Karpas-422 (cell line): ENCODE measurements at regions not wholly inside any gene's neighbourhood (a gene's known extent, or its start where the extent isn't known, plus 50 kb on each side); places are given as distances from the start of the nearest gene placed in this dataset.
"Not testable (repeated sequence)": the region's sequence is repeated elsewhere in the genome, so short reads cannot be mapped to it uniquely, and the experiment has no call there.

Experiments used
- DNase-seq: peaks from one replicate; pipeline ENCODE4 v3.0.0-alpha.2; 2015
- H2AFZ ChIP-seq: fragments of 200-600 bp; sonication (generic); 2 replicates; pipeline ENCODE4 v1.6.1; 2014; ENCODE audit warnings: antibody characterized with exemption, low read length, mixed read lengths
- H3K27ac ChIP-seq: fragments of 200-600 bp; sonication (generic); 2 replicates; pipeline ENCODE4 v1.5.1; 2014; ENCODE audit warnings: mild to moderate bottlenecking, low read length, moderate library complexity
- H3K27me3 ChIP-seq: fragments of 200-600 bp; sonication (generic); 2 replicates; pipeline ENCODE4 v1.6.1; 2014; ENCODE audit warnings: low read length, mixed read lengths
- H3K36me3 ChIP-seq: fragments of 200-600 bp; sonication (generic); 2 replicates; pipeline ENCODE4 v1.6.1; 2014; ENCODE audit warnings: low read length, mixed read lengths; ENCODE audit not compliant: insufficient read depth
- H3K4me1 ChIP-seq: fragments of 200-600 bp; sonication (generic); 2 replicates; pipeline ENCODE4 v1.6.1; 2014; ENCODE audit warnings: mild to moderate bottlenecking, low read length, mixed read lengths
- H3K4me2 ChIP-seq: fragments of 200-600 bp; sonication (generic); 2 replicates; pipeline ENCODE4 v1.6.1; 2014; ENCODE audit warnings: low read length, low read depth, mild to moderate bottlenecking; ENCODE audit not compliant: poor library complexity, severe bottlenecking
- H3K4me3 ChIP-seq: fragments of 200-600 bp; sonication (generic); 2 replicates; pipeline ENCODE4 v1.5.1; 2014; ENCODE audit warnings: mild to moderate bottlenecking, antibody characterized with exemption, low read length, mixed read lengths
- H3K79me2 ChIP-seq: fragments of 200-600 bp; sonication (generic); 2 replicates; pipeline ENCODE4 v1.6.1; 2014; ENCODE audit warnings: mild to moderate bottlenecking, low read length, mixed read lengths
- H3K9ac ChIP-seq: fragments of 200-600 bp; sonication (generic); 2 replicates; pipeline ENCODE4 v1.6.0; 2014; ENCODE audit warnings: low read length
- H3K9me2 ChIP-seq: fragments of 200-600 bp; sonication (generic), shearing (Covaris generic); replicated peaks from 2 replicates; pipeline ENCODE4 v1.6.0; 2014; ENCODE audit warnings: mild to moderate bottlenecking, low read length, moderate library complexity; ENCODE audit not compliant: insufficient read depth
- H3K9me3 ChIP-seq: fragments of 300-700, 200-600 bp; sonication (generic); 2 replicates; pipeline ENCODE4 v1.6.1; 2014; ENCODE audit warnings: low read length, mixed read lengths
- H4K20me1 ChIP-seq: fragments of 200-600 bp; sonication (generic); 2 replicates; pipeline ENCODE4 v1.6.1; 2014; ENCODE audit warnings: mild to moderate bottlenecking, antibody characterized with exemption, low read length, low read depth; ENCODE audit not compliant: insufficient read depth

GRCh38 chr15:62908341-62908740 is 134.2 kb upstream of the TPM1 start:
- DNase-seq, H3K4me2 ChIP-seq, H4K20me1 ChIP-seq, H3K27ac ChIP-seq, H3K79me2 ChIP-seq, H3K9me3 ChIP-seq, H3K27me3 ChIP-seq, H3K36me3 ChIP-seq, H3K4me3 ChIP-seq, H2AFZ ChIP-seq, H3K9ac ChIP-seq, H3K4me1 ChIP-seq, H3K9me2 ChIP-seq: not testable (repeated sequence)

GRCh38 chr15:62909257-62909656 is 133.3 kb upstream of the TPM1 start:
- Histone ChIP-seq H3K36me3 (no peaks in the 10 kb centered on the region), H3K4me3 (no peak overlapping the region), H3K4me1 (no peaks in the 10 kb centered on the region), H3K9me2 (no peaks in the 10 kb centered on the region), H3K9ac (no peak overlapping the region), H3K79me2 (no peaks in the 10 kb centered on the region), H2AFZ (no peak overlapping the region), H3K27ac (no peak overlapping the region), H3K27me3 (no peaks in the 10 kb centered on the region), H3K4me2 (no peak overlapping the region), H4K20me1 (no peaks in the 10 kb centered on the region), H3K9me3 (no peaks in the 10 kb centered on the region)
- no peak for DNase-seq

- Histone ChIP-seq H3K9ac (no peak overlapping the region), H3K36me3 (no peaks in the 10 kb centered on the region), H4K20me1 (no peaks in the 10 kb centered on the region), H3K9me3 (no peaks in the 10 kb centered on the region), H2AFZ (no peak overlapping the region), H3K79me2 (no peaks in the 10 kb centered on the region), H3K4me2 (no peak overlapping the region), H3K4me3 (no peak overlapping the region), H3K9me2 (no peaks in the 10 kb centered on the region), H3K4me1 (no peaks in the 10 kb centered on the region), H3K27me3 (no peaks in the 10 kb centered on the region; the same call in 1 of the 2 replicates), H3K27ac (no peak overlapping the region)
- DNase-seq, result no peak
Measured at GRCh38 chr15:62912282-62912681, 130.3 kb upstream of the TPM1 start.

GRCh38 chr15:62912808-62913207 is 129.7 kb upstream of the TPM1 start:
- Histone ChIP-seq H4K20me1 (no peaks in the 10 kb centered on the region), H3K4me2 (no peak overlapping the region), H3K9me3 (no peaks in the 10 kb centered on the region), H3K27me3 (no peaks in the 10 kb centered on the region; the same call in 1 of the 2 replicates), H3K4me3 (no peak overlapping the region), H3K9ac (no peak overlapping the region), H2AFZ (no peak overlapping the region), H3K27ac (no peak overlapping the region), H3K36me3 (no peaks in the 10 kb centered on the region), H3K9me2 (no peaks in the 10 kb centered on the region), H3K4me1 (no peaks in the 10 kb centered on the region), H3K79me2 (no peaks in the 10 kb centered on the region)
- DNase-seq, result no peak

- no peaks in the 10 kb centered on the region for H3K36me3 ChIP-seq
- H3K27me3 ChIP-seq, result no peaks in the 10 kb centered on the region; the same call in 1 of the 2 replicates
- no peaks in the 10 kb centered on the region for H4K20me1 ChIP-seq
- no peaks in the 10 kb centered on the region for H3K9me2 ChIP-seq
- no peaks in the 10 kb centered on the region for H3K9me3 ChIP-seq
- H3K4me1 ChIP-seq, result no peaks in the 10 kb centered on the region
- H3K27ac ChIP-seq, result no peak overlapping the region
- DNase-seq, result no peak
- H3K9ac ChIP-seq, result no peak overlapping the region
- H3K79me2 ChIP-seq, result no peaks in the 10 kb centered on the region
- no peak overlapping the region for H3K4me3 ChIP-seq
- no peak overlapping the region for H2AFZ ChIP-seq
- no peak overlapping the region for H3K4me2 ChIP-seq
Measured at GRCh38 chr15:62913246-62913645, 129.3 kb upstream of the TPM1 start.

GRCh38 chr15:62914461-62915079 is 128.0 kb upstream of the TPM1 start:
- Histone ChIP-seq H3K4me3 (no peak overlapping the region), H3K4me1 (no peaks in the 10 kb centered on the region), H3K36me3 (no peaks in the 10 kb centered on the region), H3K27ac (no peak overlapping the region), H3K4me2 (no peak overlapping the region), H3K9me2 (no peaks in the 10 kb centered on the region), H3K9me3 (no peaks in the 10 kb centered on the region), H3K27me3 (no peaks in the 10 kb centered on the region; the same call in 1 of the 2 replicates), H3K79me2 (no peaks in the 10 kb centered on the region), H3K9ac (no peak overlapping the region), H4K20me1 (no peaks in the 10 kb centered on the region), H2AFZ (no peak overlapping the region)
- DNase-seq, result no peak

- no peaks in the 10 kb centered on the region for H3K79me2 ChIP-seq
- H3K36me3 ChIP-seq, result no peaks in the 10 kb centered on the region
- no peaks in the 10 kb centered on the region for H3K9me2 ChIP-seq
- H3K4me3 ChIP-seq, result no peak overlapping the region
- H2AFZ ChIP-seq, result no peak overlapping the region
- H3K4me2 ChIP-seq, result no peak overlapping the region
- H3K27me3 ChIP-seq, result no peaks in the 10 kb centered on the region; the same call in 1 of the 2 replicates
- H3K4me1 ChIP-seq, result no peaks in the 10 kb centered on the region
- H3K27ac ChIP-seq, result no peak overlapping the region
- DNase-seq, result no peak
- no peak overlapping the region for H3K9ac ChIP-seq
- H4K20me1 ChIP-seq, result no peaks in the 10 kb centered on the region
- no peaks in the 10 kb centered on the region for H3K9me3 ChIP-seq
Measured at GRCh38 chr15:62920682-62921502, 121.7 kb upstream of the TPM1 start.

GRCh38 chr15:62922514-62922913 is 120.0 kb upstream of the TPM1 start:
- no peaks in the 10 kb centered on the region for H3K9me2 ChIP-seq
- no peaks in the 10 kb centered on the region for H3K79me2 ChIP-seq
- no peak overlapping the region for H2AFZ ChIP-seq
- H4K20me1 ChIP-seq, result no peaks in the 10 kb centered on the region
- DNase-seq, result no peak
- H3K9me3 ChIP-seq, result no peaks in the 10 kb centered on the region
- H3K4me1 ChIP-seq, result no peaks in the 10 kb centered on the region
- H3K4me2 ChIP-seq, result no peak overlapping the region
- no peaks in the 10 kb centered on the region for H3K36me3 ChIP-seq
- H3K27ac ChIP-seq, result no peak overlapping the region
- no peaks in the 10 kb centered on the region for H3K27me3 ChIP-seq
- H3K9ac ChIP-seq, result no peak overlapping the region
- no peak overlapping the region for H3K4me3 ChIP-seq
